Progenitor cell of endocrine pancreas (in vitro differentiated cells): ENCODE measurements at regions not wholly inside any gene's neighbourhood (a gene's known extent, or its start where the extent isn't known, plus 50 kb on each side); places are given as distances from the start of the nearest gene placed in this dataset.

ENCODE experiments used
- DNase-seq: peaks from one replicate; pipeline ENCODE4 v3.0.0; 2021; ENCODE audit warnings: low spot score; ENCODE audit not compliant: unreplicated experiment
- H3K27ac Mint-ChIP-seq: 2 replicates; pipeline ENCODE4 v1.8.0; 2021; ENCODE audit warnings: mild to moderate bottlenecking, moderate library complexity, mixed read lengths
- H3K27me3 Mint-ChIP-seq: 2 replicates; pipeline ENCODE4 v1.8.0; 2021; ENCODE audit warnings: mixed read lengths
- H3K36me3 Mint-ChIP-seq: 2 replicates; pipeline ENCODE4 v1.8.0; 2022; ENCODE audit warnings: mixed read lengths; ENCODE audit not compliant: insufficient read depth
- H3K4me1 Mint-ChIP-seq: 2 replicates; pipeline ENCODE4 v1.8.0; 2021; ENCODE audit warnings: low read depth, mixed read lengths
- H3K4me3 Mint-ChIP-seq: 2 replicates; pipeline ENCODE4 v1.8.0; 2021; ENCODE audit warnings: low read depth, mild to moderate bottlenecking, moderate library complexity, mixed read lengths
- H3K9me3 Mint-ChIP-seq: 2 replicates; pipeline ENCODE4 v1.8.0; 2021; ENCODE audit warnings: low read depth, mixed read lengths
- TF ChIP-seq, protein P1 (sequence below): fragments of 200-600 bp; sonication (generic); IDR thresholded peaks from one replicate; pipeline ENCODE4 v1.5.0; 2021; ENCODE audit warnings: antibody characterized with exemption, mild to moderate bottlenecking; ENCODE audit not compliant: unreplicated experiment

DNA sequence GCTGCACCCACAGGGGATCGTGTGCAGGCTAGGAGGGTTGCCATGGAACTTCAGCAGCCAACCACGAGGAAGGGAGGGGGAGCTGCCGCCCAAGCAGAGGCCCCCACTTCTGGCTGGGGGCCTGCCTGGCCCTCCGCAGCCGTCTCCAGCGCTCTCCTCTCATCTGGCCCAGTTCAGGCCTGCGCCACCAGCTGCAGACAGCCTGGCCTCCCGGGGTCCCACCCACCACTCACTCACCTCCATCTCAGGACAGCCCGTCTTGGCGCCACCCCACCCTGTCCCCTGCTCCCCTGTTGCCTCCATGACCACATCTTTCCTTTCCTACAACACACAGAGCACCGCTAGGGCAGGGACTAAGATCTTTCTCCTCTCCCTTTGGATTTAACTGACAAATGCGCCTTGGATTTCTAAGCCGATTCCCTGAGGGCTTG is 98.7 kb downstream of the ANKRD60 start:
- H3K27ac Mint-ChIP-seq, result no peak overlapping the region
- no peaks in the 10 kb centered on the region for H3K36me3 Mint-ChIP-seq
- no peak overlapping the region for H3K4me3 Mint-ChIP-seq
- H3K4me1 Mint-ChIP-seq, result peaks cover 11% of the 10 kb centered on the region
- TF ChIP-seq, protein P1, sequence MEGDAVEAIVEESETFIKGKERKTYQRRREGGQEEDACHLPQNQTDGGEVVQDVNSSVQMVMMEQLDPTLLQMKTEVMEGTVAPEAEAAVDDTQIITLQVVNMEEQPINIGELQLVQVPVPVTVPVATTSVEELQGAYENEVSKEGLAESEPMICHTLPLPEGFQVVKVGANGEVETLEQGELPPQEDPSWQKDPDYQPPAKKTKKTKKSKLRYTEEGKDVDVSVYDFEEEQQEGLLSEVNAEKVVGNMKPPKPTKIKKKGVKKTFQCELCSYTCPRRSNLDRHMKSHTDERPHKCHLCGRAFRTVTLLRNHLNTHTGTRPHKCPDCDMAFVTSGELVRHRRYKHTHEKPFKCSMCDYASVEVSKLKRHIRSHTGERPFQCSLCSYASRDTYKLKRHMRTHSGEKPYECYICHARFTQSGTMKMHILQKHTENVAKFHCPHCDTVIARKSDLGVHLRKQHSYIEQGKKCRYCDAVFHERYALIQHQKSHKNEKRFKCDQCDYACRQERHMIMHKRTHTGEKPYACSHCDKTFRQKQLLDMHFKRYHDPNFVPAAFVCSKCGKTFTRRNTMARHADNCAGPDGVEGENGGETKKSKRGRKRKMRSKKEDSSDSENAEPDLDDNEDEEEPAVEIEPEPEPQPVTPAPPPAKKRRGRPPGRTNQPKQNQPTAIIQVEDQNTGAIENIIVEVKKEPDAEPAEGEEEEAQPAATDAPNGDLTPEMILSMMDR, result no peak
- DNase-seq, result no peak
- H3K9me3 Mint-ChIP-seq, result peaks cover 12% of the 10 kb centered on the region
- peaks cover 36% of the 10 kb centered on the region for H3K27me3 Mint-ChIP-seq

DNA sequence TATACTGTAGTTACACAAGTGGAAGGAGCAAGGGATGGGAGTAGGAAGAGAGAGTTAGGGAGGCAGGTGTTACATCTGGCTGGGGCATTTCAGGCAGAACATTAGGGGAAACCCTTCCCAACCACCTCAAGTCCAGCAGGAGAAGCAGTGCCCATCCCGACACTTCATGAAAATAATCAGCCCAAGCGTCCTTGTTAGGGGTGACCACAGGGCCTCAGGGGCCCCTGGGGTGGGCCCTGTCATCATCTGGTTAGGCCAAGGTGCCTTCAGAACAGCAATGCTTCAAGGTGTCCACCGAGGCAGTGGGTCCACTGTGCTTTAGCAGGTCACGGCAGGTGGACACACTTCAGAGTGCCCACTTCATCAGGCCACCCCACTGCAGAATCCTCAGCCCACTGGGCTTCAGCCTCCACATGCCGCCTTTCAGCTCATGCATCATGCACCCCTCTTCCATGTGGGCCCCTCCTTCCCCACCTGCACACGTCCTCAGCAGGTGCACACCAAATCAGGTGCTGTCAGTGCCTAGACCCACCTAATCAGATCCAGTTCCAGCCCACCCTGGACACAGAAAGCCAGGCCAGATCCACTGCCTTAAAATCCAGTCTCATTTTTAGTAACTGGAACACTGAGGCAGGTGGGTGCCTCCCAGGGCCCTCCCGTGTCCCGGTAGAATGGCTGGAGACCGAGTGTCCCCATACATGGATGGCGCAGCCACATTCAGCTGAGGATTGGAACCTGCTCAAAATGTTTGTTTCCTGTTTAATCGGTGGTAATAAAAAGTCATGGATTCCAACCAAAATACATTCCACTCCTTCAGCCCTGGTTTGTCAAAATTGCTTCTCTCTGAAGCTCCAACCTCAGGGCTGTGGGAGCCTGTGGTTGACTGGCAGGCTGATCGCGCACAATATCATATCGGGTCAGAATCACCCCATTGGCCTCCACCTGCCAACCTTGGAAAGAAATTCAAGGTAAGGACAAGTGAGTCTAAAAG is 99.5 kb downstream of the ANKRD60 start:
- Mint-ChIP-seq H3K4me3 (no peak overlapping the region), H3K27ac (no peak overlapping the region), H3K36me3 (no peaks in the 10 kb centered on the region), H3K27me3 (peaks cover 39% of the 10 kb centered on the region), H3K9me3 (peaks cover 16% of the 10 kb centered on the region), H3K4me1 (peaks cover 11% of the 10 kb centered on the region)
- no peak for DNase-seq
- TF ChIP-seq, protein P1, result no peak

DNA sequence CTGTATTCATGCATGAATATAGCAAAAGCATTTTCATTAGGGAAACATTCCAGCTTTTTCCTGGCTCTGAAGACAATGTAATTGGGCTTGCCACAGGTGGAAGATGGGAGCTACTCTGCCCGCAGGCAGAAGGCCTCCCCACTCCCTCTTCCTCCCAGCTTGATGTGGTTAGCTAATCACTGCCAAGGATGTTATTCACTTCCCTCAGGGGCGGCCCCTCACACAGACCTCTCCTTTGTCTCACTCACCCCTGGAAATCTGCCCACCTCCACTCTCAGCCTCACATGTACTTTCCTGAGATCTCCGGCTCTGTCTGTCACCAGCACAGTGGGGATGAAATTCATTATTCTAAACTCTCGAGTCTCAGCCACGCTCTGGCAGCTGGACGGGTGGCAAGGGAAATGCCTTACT is 100.7 kb downstream of the ANKRD60 start:
- TF ChIP-seq, protein P1, result no peak
- Mint-ChIP-seq H3K9me3 (peaks cover 16% of the 10 kb centered on the region), H3K4me3 (no peak overlapping the region), H3K27ac (no peak overlapping the region), H3K4me1 (peaks cover 11% of the 10 kb centered on the region), H3K36me3 (no peaks in the 10 kb centered on the region), H3K27me3 (peaks cover 32% of the 10 kb centered on the region)
- DNase-seq, result no peak

DNA sequence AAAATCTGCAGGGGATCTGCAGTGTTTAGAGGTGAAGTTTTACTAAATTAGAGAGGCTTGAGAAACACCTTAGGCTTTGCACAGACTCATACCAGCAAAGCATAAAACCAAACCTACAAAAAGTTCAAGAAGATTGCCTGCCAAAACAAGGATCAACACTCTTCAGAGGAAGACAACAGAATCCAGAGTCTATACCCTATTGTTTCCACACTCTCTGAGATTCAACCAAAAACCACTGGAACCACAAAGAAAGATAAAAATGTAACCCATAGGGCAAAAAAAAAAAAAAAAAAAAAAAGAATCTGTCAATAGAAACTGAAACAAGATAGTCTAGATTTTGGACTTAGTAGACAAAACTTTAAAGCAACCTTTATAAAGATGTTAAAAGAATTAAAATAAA is 102.7 kb downstream of the ANKRD60 start:
- no peak overlapping the region for H3K4me3 Mint-ChIP-seq
- H3K9me3 Mint-ChIP-seq, result peaks cover 16% of the 10 kb centered on the region
- no peaks in the 10 kb centered on the region for H3K36me3 Mint-ChIP-seq
- peaks cover 2% of the 10 kb centered on the region for H3K4me1 Mint-ChIP-seq
- H3K27ac Mint-ChIP-seq, result no peak overlapping the region
- no peak for DNase-seq
- peaks cover 20% of the 10 kb centered on the region for H3K27me3 Mint-ChIP-seq
- TF ChIP-seq, protein P1, result no peak

DNA sequence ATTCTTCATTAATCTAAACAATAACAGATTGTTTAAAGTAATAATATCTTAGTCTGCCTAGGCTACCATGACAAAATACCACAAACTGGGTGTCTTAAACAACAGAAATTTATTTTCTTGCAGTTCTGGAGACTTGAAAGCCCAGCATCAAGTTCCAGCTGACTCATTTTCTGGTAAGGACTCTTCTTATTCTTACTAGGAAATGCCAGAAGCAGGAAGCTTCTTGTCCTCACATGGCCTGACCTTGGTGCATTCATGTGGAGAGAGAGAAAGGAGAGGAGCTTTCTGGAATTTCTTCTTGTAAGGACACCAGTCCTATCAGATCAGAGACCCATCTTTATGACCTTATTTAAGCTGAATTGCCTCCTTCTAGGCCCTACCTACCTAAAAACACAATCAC is 110.5 kb downstream of the ANKRD60 start:
- DNase-seq, result no peak
- no peak overlapping the region for H3K27ac Mint-ChIP-seq

More for the DNA sequence above, 110.5 kb downstream of the ANKRD60 start:
- peaks cover 18% of the 10 kb centered on the region for H3K9me3 Mint-ChIP-seq
- H3K4me1 Mint-ChIP-seq, result no peaks in the 10 kb centered on the region
- TF ChIP-seq, protein P1, result no peak
- H3K4me3 Mint-ChIP-seq, result no peak overlapping the region
- H3K27me3 Mint-ChIP-seq, result peaks cover 9% of the 10 kb centered on the region
- no peaks in the 10 kb centered on the region for H3K36me3 Mint-ChIP-seq
